Ascending aorta (tissue), 2 donors: ENCODE measurements at regions not wholly inside any gene's neighbourhood (a gene's known extent, or its start where the extent isn't known, plus 50 kb on each side); places are given as distances from the start of the nearest gene placed in this dataset.

Source experiments
- DNase-seq, 2 donors: peaks; one replicate each; pipeline ENCODE4 v3.0.0-alpha.2; 2019; ENCODE audit warnings: low spot score in 2 of 2
- H3K27ac ChIP-seq, 2 donors: fragments of 200-600 bp; sonication (generic); one replicate each; pipeline ENCODE4 v1.5.1; 2016 to 2017; ENCODE audit warnings: mild to moderate bottlenecking in 1 of 2
- H3K27me3 ChIP-seq: fragments of 200-600 bp; sonication (generic); one replicate; pipeline ENCODE4 v1.5.1; 2017
- H3K36me3 ChIP-seq, 2 donors: fragments of 200-600 bp; sonication (generic); one replicate each; pipeline ENCODE4 v1.5.1; 2016
- H3K4me1 ChIP-seq, 2 donors: fragments of 200-600 bp; sonication (generic); one replicate each; pipeline ENCODE4 v1.5.1; 2016 to 2017; ENCODE audit warnings: mild to moderate bottlenecking in 1 of 2
- H3K4me3 ChIP-seq, 2 donors: fragments of 200-600 bp; sonication (generic); one replicate each; pipeline ENCODE4 v1.5.1; 2016 to 2017; ENCODE audit warnings: mild to moderate bottlenecking in 1 of 2
- H3K9me3 ChIP-seq, 2 donors: fragments of 200-600 bp; sonication (generic); one replicate each; pipeline ENCODE4 v1.5.1; 2016
- intact Hi-C: fragments of 100-400 bp; cut with DNase I; formaldehyde crosslinking; loops from one replicate; pipeline ENCODE4 v1.15.1; 2023
- TF ChIP-seq, protein P1 (sequence below), 3 experiments: fragments of 200-600 bp in 2 of 3; fragments of 450-650 bp in 1 of 3; sonication (generic) in 2 of 3; IDR thresholded peaks; one replicate each; pipeline ENCODE4 v1.5.1; 2016 to 2019; ENCODE audit warnings: antibody characterized with exemption in 3 of 3, mild to moderate bottlenecking in 1 of 3, moderate library complexity in 1 of 3

GRCh38 chr10:81213370-81213769, 661.6 kb upstream of the NRG3 start:
- H3K4me3 ChIP-seq, result no peak overlapping the region
- intact Hi-C loops, result no loop called here
- TF ChIP-seq, protein P1, sequence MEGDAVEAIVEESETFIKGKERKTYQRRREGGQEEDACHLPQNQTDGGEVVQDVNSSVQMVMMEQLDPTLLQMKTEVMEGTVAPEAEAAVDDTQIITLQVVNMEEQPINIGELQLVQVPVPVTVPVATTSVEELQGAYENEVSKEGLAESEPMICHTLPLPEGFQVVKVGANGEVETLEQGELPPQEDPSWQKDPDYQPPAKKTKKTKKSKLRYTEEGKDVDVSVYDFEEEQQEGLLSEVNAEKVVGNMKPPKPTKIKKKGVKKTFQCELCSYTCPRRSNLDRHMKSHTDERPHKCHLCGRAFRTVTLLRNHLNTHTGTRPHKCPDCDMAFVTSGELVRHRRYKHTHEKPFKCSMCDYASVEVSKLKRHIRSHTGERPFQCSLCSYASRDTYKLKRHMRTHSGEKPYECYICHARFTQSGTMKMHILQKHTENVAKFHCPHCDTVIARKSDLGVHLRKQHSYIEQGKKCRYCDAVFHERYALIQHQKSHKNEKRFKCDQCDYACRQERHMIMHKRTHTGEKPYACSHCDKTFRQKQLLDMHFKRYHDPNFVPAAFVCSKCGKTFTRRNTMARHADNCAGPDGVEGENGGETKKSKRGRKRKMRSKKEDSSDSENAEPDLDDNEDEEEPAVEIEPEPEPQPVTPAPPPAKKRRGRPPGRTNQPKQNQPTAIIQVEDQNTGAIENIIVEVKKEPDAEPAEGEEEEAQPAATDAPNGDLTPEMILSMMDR (IDR thresholded peaks at IDR 0.05), result no peak
- no peak overlapping the region for H3K27ac ChIP-seq
- no peaks in the 10 kb centered on the region for H3K9me3 ChIP-seq
- no peak for DNase-seq
- H3K36me3 ChIP-seq, result no peaks in the 10 kb centered on the region
- no peaks in the 10 kb centered on the region for H3K4me1 ChIP-seq
- H3K27me3 ChIP-seq, result no peaks in the 10 kb centered on the region

DNA sequence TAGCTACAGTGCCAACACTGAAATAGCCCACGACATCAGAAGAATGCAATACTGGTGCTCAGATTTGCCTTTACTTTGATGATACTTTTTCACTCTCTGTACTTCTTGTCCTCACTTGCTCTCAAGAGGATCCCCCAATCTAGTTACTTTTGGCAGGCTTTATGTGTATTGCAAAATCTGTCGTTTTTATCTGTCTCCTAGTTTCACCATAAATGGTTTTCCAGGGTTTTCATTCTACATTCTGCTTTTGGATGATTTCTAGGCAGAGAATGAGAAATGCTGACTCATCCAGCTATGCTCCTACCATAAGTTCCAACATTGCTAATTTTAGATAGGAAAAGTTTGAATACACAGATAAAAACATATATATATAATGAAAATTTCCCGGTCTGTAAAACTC, 659.5 kb upstream of the NRG3 start:
- intact Hi-C loops, result no loop called here

GRCh38 chr10:81216949-81217348, 658.0 kb upstream of the NRG3 start:
- Histone ChIP-seq H3K4me3 (no peak overlapping the region), H3K27ac (no peak overlapping the region), H3K27me3 (no peaks in the 10 kb centered on the region), H3K36me3 (no peaks in the 10 kb centered on the region), H3K9me3 (peaks cover 0 to 4% of the 10 kb centered on the region in 2 donors), H3K4me1 (no peaks in the 10 kb centered on the region)
- DNase-seq, result no peak
- intact Hi-C loops, result no loop called here
- TF ChIP-seq, protein P1 (IDR thresholded peaks at IDR 0.05), result no peak

More for the DNA sequence above, 659.5 kb upstream of the NRG3 start:
- H3K36me3 ChIP-seq, result no peaks in the 10 kb centered on the region
- peaks cover 0 to under 1% of the 10 kb centered on the region in 2 donors for H3K9me3 ChIP-seq
- no peaks in the 10 kb centered on the region for H3K27me3 ChIP-seq
- TF ChIP-seq, protein P1 (IDR thresholded peaks at IDR 0.05), result no peak
- no peak overlapping the region for H3K27ac ChIP-seq
- H3K4me1 ChIP-seq, result no peaks in the 10 kb centered on the region
- DNase-seq, result no peak
- no peak overlapping the region for H3K4me3 ChIP-seq

DNA sequence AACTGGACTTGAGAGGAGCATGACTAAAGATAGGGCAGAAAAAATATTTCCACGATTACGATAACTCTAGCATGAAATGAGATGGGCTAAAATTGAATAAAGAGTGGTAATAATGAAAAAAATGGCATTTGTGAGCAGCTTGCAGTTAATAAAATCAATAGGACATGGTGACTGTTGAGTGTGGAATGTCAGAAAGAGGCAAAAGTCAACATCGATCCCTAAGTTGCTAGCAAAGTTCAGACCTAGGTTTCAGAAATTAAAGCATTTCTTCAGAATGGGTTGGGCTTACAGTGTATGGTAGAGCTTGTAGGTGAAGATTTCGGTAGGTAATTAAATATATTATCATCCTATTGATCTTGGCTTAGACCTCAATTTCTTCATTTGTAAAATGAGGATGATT, 656.7 kb upstream of the NRG3 start:
- no peaks in the 10 kb centered on the region for H3K4me1 ChIP-seq
- H3K4me3 ChIP-seq, result no peak overlapping the region
- no peaks in the 10 kb centered on the region for H3K36me3 ChIP-seq
- intact Hi-C loops, result no loop called here
- TF ChIP-seq, protein P1 (IDR thresholded peaks at IDR 0.05), result no peak
- H3K9me3 ChIP-seq, result peaks cover 0 to 4% of the 10 kb centered on the region in 2 donors
- H3K27ac ChIP-seq, result no peak overlapping the region
- no peaks in the 10 kb centered on the region for H3K27me3 ChIP-seq
- DNase-seq, result no peak

DNA sequence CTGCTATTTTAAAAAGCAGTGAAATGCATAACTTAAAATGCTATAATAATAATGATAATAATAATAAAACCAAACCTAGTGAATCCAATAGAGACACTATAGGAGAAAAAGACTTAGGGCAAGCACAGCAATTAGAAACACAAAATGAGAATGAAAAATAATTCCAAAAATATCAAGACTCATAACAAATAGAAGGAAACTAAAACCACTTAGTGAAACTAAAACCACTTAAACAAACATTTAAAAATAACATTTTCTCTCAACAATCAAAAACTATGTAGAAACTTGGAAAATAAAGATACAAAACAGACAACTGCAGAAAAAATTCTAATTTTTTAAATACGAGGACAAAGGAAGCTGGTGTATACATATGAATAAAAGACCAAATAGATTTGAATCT, 655.2 kb upstream of the NRG3 start:
- peaks cover 0 to 4% of the 10 kb centered on the region in 2 donors for H3K9me3 ChIP-seq
- TF ChIP-seq, protein P1 (IDR thresholded peaks at IDR 0.05), result no peak
- no peaks in the 10 kb centered on the region for H3K27me3 ChIP-seq
- no peaks in the 10 kb centered on the region for H3K4me1 ChIP-seq
- H3K36me3 ChIP-seq, result no peaks in the 10 kb centered on the region
- H3K4me3 ChIP-seq, result no peak overlapping the region
- no peak for DNase-seq
- intact Hi-C loops, result no loop called here
- H3K27ac ChIP-seq, result no peak overlapping the region

DNA sequence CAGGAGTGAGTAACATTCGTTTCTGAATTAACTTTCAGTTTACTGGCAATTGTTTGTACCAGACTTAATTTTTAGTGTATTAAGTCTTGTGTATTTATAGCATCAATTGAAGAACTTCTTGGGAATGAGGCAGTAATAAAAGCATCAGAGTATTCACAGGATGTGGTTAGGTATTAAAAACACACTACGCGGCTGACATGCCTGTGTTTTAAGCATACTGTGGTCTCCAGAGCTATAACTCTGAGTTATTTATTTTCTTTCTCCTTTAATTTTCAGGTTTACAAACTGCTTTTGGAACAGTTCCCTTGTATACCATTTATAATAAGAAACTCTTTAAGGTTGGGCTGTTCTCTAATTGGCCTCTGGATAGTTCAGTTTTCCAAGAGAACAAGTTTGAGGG, 626.1 kb upstream of the NRG3 start:
- H3K4me1 ChIP-seq, result no peaks in the 10 kb centered on the region
- TF ChIP-seq, protein P1 (IDR thresholded peaks at IDR 0.05), result no peak
- no peak for DNase-seq
- no peaks in the 10 kb centered on the region for H3K36me3 ChIP-seq
- no peaks in the 10 kb centered on the region for H3K27me3 ChIP-seq
- H3K4me3 ChIP-seq, result no peak overlapping the region
- intact Hi-C loops, result no loop called here
- H3K9me3 ChIP-seq, result no peaks in the 10 kb centered on the region
- H3K27ac ChIP-seq, result no peak overlapping the region
